ENCODE measurements at regions not wholly inside any gene's neighbourhood (a gene's known extent, or its start where the extent isn't known, plus 50 kb on each side); places are given as distances from the start of the nearest gene placed in this dataset.

DNA sequence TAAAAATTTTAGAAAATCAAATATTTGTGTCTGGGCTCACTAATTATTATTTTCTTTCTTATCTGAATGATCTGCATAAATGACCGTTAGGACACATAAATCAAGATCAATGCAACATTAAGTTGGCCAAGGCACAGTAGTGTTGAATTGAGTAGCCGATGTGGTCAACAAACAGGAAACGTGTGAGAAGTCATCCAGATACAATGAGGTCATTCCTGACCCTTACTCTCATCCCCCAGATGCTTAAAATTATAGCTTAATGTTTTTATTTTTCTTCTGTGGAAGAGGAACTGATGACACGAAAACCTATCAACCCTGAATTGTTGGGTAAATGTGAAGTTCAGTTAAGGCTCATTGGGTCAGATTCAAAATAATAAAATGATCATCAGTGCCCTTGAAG lies 222.9 kb downstream of the RFC3 start:
- no peak for TF ChIP-seq POLR2AphosphoS5 (IDR thresholded peaks at IDR 0.05; ENCODE audit: insufficient read depth in 1 of 2, low read depth in 1 of 2)
- no peak for TF ChIP-seq POLR2A (IDR thresholded peaks at IDR 0.05)
- TF ChIP-seq, protein P1, sequence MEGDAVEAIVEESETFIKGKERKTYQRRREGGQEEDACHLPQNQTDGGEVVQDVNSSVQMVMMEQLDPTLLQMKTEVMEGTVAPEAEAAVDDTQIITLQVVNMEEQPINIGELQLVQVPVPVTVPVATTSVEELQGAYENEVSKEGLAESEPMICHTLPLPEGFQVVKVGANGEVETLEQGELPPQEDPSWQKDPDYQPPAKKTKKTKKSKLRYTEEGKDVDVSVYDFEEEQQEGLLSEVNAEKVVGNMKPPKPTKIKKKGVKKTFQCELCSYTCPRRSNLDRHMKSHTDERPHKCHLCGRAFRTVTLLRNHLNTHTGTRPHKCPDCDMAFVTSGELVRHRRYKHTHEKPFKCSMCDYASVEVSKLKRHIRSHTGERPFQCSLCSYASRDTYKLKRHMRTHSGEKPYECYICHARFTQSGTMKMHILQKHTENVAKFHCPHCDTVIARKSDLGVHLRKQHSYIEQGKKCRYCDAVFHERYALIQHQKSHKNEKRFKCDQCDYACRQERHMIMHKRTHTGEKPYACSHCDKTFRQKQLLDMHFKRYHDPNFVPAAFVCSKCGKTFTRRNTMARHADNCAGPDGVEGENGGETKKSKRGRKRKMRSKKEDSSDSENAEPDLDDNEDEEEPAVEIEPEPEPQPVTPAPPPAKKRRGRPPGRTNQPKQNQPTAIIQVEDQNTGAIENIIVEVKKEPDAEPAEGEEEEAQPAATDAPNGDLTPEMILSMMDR (IDR thresholded peaks at IDR 0.05): no peak

Measured in vagina (tissue), 2 donors.